SK-N-SH (cell line): ENCODE measurements at regions not wholly inside any gene's neighbourhood (a gene's known extent, or its start where the extent isn't known, plus 50 kb on each side); places are given as distances from the start of the nearest gene placed in this dataset.

Source experiments
- CTCF ChIA-PET: fragments of 300-600, 350-600 bp; formaldehyde crosslinking; extraction: SDS; loops from one replicate; lab custom pipeline; 2021; lab: Yijun Ruan, JAX
- POLR2A ChIA-PET: fragments of 350-600 bp; sonication (Branson Sonifier 250); formaldehyde crosslinking; extraction: SDS; loops from one replicate; lab custom pipeline; 2020; ENCODE audit warnings: antibody characterized with exemption, inconsistent platforms; lab: Yijun Ruan, JAX
- DNase-seq: peaks from one replicate; pipeline ENCODE4 v3.0.0; 2012
- H2AFZ ChIP-seq: fragments of 200-600 bp; sonication (generic); 2 replicates; pipeline ENCODE4 v1.8.1; 2016; ENCODE audit warnings: antibody characterized with exemption, mild to moderate bottlenecking, low read depth
- H3F3A ChIP-seq: fragments of 200-600 bp; sonication (generic); replicated peaks from 2 replicates; pipeline ENCODE3; 2016; ENCODE audit warnings: antibody characterized with exemption, mild to moderate bottlenecking; ENCODE audit not compliant: insufficient read depth
- H3K27ac ChIP-seq, 2 experiments: fragments of 200-500 bp in 1 of 2; fragments of 200-600 bp in 1 of 2; sonication (Bioruptor generic) in 1 of 2; sonication (generic), shearing (Covaris generic) in 1 of 2; 2 replicates each; pipeline versions ENCODE4 v1.5.1 to v1.6.1; 2014 to 2016; ENCODE audit warnings: low read depth in 2 of 2, inconsistent platforms in 1 of 2, low read length in 1 of 2, mild to moderate bottlenecking in 1 of 2, mixed read lengths in 1 of 2
- H3K27me3 ChIP-seq: fragments of 200-600 bp; sonication (generic), shearing (Covaris generic); 2 replicates; pipeline ENCODE4 v1.6.1; 2016; ENCODE audit warnings: mixed run types; ENCODE audit not compliant: insufficient read depth
- H3K36me3 ChIP-seq, 2 experiments: fragments of 200-500 bp in 1 of 2; fragments of 200-600 bp in 1 of 2; sonication (Bioruptor generic) in 1 of 2; sonication (generic) in 1 of 2; replicated peaks in 1 of 2; 2 replicates each; pipeline versions ENCODE3 to v1.5.1; 2014 to 2016; ENCODE audit warnings: low read length in 1 of 2, mild to moderate bottlenecking in 1 of 2; ENCODE audit not compliant: insufficient read depth in 2 of 2, control insufficient read depth in 1 of 2
- H3K4me1 ChIP-seq, 2 experiments: fragments of 200-500 bp in 1 of 2; fragments of 200-600 bp in 1 of 2; sonication (Bioruptor generic) in 1 of 2; sonication (generic), shearing (Covaris generic) in 1 of 2; 2 replicates each; pipeline versions ENCODE4 v1.5.1 to v1.6.1; 2014 to 2016; ENCODE audit warnings: low read depth in 1 of 2, low read length in 1 of 2, mixed run types in 1 of 2; ENCODE audit not compliant: insufficient read depth in 2 of 2, control insufficient read depth in 1 of 2
- H3K4me2 ChIP-seq: fragments of 200-600 bp; sonication (generic), shearing (Covaris generic); 2 replicates; pipeline ENCODE4 v1.6.1; 2017; ENCODE audit warnings: mixed run types
- H3K4me3 ChIP-seq, 2 experiments: fragments of 200-500 bp in 1 of 2; fragments of 200-600 bp in 1 of 2; sonication (Bioruptor generic) in 1 of 2; sonication (generic), shearing (Covaris generic) in 1 of 2; 2 replicates each; pipeline versions ENCODE4 v1.5.1 to v1.8.1; 2014 to 2016; ENCODE audit warnings: low read depth in 2 of 2, inconsistent platforms in 1 of 2, low read length in 1 of 2, mild to moderate bottlenecking in 1 of 2, mixed read lengths in 1 of 2, moderate library complexity in 1 of 2
- H3K79me2 ChIP-seq: fragments of 200-600 bp; sonication (generic); 2 replicates; pipeline ENCODE4 v1.8.1; 2017; ENCODE audit warnings: mild to moderate bottlenecking; ENCODE audit not compliant: insufficient read depth
- H3K9ac ChIP-seq: fragments of 200-600 bp; sonication (generic); 2 replicates; pipeline ENCODE4 v1.6.1; 2017; ENCODE audit warnings: mixed run types
- H3K9me2 ChIP-seq: fragments of 200-600 bp; sonication (generic); 2 replicates; pipeline ENCODE4 v1.6.1; 2017; ENCODE audit warnings: mixed run types
- H3K9me3 ChIP-seq: fragments of 200-600 bp; sonication (generic); 2 replicates; pipeline ENCODE4 v1.6.1; 2017; ENCODE audit warnings: mixed run types, mild to moderate bottlenecking, moderate library complexity
- H4K20me1 ChIP-seq: fragments of 200-600 bp; sonication (generic); 2 replicates; pipeline ENCODE4 v1.6.1; 2017; ENCODE audit warnings: mild to moderate bottlenecking, mixed run types; ENCODE audit not compliant: insufficient read depth
- EZH2phosphoT487 ChIP-seq: fragments of 200-600 bp; sonication (generic); IDR thresholded peaks from 2 replicates; pipeline ENCODE4 v1.6.1; 2017; ENCODE audit warnings: low read depth, mixed run types, mild to moderate bottlenecking, antibody characterized with exemption, moderate library complexity, borderline replicate concordance
- FOSL2 ChIP-seq: IDR thresholded peaks from 2 replicates; pipeline ENCODE4 v1.4.0; 2012; ENCODE audit warnings: low read depth, mild to moderate bottlenecking, moderate library complexity, borderline replicate concordance
- FOXJ3 ChIP-seq: sonication (generic); formaldehyde crosslinking; IDR thresholded peaks from 2 replicates; pipeline ENCODE4 v1.5.1; 2020; ENCODE audit warnings: mild to moderate bottlenecking, missing genetic modification reagents
- GABPA ChIP-seq: IDR thresholded peaks from 2 replicates; pipeline ENCODE4 v1.4.0; 2012; ENCODE audit warnings: low read depth, mild to moderate bottlenecking
- GATA2 ChIP-seq: sonication (generic); formaldehyde crosslinking; IDR thresholded peaks from 2 replicates; pipeline ENCODE4 v1.5.0; 2020; ENCODE audit warnings: mild to moderate bottlenecking, missing genetic modification reagents
- JUND ChIP-seq: IDR thresholded peaks from 2 replicates; pipeline ENCODE4 v1.4.0; 2012
- MEF2A ChIP-seq: IDR thresholded peaks from 2 replicates; pipeline ENCODE4 v1.4.0; 2012; ENCODE audit warnings: low read depth, borderline replicate concordance
- NFIC ChIP-seq: IDR thresholded peaks from 2 replicates; pipeline ENCODE4 v1.4.0; 2012; ENCODE audit warnings: borderline replicate concordance
- POLR2AphosphoS5 ChIP-seq: IDR thresholded peaks from 2 replicates; pipeline ENCODE4 v1.6.1; 2012; ENCODE audit warnings: low read depth, low read length
- RFX5 ChIP-seq: IDR thresholded peaks from 2 replicates; pipeline ENCODE4 v1.6.1; 2012; ENCODE audit warnings: mild to moderate bottlenecking, improper control_type of control experiment, low read length
- TAF1 ChIP-seq: IDR thresholded peaks from 2 replicates; pipeline ENCODE4 v1.6.1; 2012; ENCODE audit warnings: low read depth, mild to moderate bottlenecking, low read length, moderate library complexity, borderline replicate concordance
- YY1 ChIP-seq: IDR thresholded peaks from 2 replicates; pipeline ENCODE4 v1.4.0; 2012; ENCODE audit warnings: low read depth, mild to moderate bottlenecking
- WGBS: methylation state at CpG from one replicate; pipeline ENCODE4 v1.1.6; 2017; ENCODE audit warnings: low lambda C conversion rate; 5-methylcytosine and 5-hydroxymethylcytosine counted together
- TF ChIP-seq, protein P1 (sequence below): IDR thresholded peaks from 2 replicates; pipeline ENCODE4 v1.4.0; 2012; ENCODE audit warnings: low read depth, borderline replicate concordance
- TF ChIP-seq, protein P2 (sequence below): IDR thresholded peaks from 2 replicates; pipeline ENCODE4; 2012
- TF ChIP-seq, protein P3 (sequence below): fragments of 200-600 bp; sonication (generic); IDR thresholded peaks from 2 replicates; pipeline ENCODE4 v1.6.1; 2017; ENCODE audit warnings: antibody characterized with exemption, mild to moderate bottlenecking, moderate library complexity
- TF ChIP-seq, protein P4 (sequence below): IDR thresholded peaks from 2 replicates; pipeline ENCODE4 v1.4.0; 2012; ENCODE audit warnings: low read depth

DNA sequence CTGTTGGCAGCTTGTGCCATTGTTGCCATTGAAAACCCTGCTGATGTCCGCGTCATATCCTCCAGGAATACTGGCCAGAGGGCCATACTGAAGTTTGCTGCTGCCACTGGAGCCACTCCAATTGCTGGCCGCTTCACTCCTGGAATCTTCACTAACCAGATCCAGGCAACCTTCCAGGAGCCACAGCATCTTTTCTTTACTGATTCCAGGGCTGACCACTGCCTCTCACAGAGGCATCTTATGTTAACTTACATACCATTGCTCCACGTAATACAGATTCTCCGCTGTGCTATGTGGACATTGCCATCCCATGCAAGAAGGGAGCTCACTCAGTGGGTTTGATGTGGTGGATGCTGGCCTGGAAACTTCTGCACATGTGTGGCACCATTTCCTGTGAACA, 221.8 kb upstream of the FAM83B start (continued):
- TF ChIP-seq, protein P1, sequence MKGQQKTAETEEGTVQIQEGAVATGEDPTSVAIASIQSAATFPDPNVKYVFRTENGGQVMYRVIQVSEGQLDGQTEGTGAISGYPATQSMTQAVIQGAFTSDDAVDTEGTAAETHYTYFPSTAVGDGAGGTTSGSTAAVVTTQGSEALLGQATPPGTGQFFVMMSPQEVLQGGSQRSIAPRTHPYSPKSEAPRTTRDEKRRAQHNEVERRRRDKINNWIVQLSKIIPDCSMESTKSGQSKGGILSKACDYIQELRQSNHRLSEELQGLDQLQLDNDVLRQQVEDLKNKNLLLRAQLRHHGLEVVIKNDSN = no peak
- no peak for TF ChIP-seq FOXJ3
- no peak for TF ChIP-seq MEF2A
- no peak for TF ChIP-seq YY1
- no peak for TF ChIP-seq GATA2 (CRISPR knock-in tag)
- no peak for TF ChIP-seq RFX5
- no peak for TF ChIP-seq POLR2AphosphoS5
- TF ChIP-seq, protein P2, sequence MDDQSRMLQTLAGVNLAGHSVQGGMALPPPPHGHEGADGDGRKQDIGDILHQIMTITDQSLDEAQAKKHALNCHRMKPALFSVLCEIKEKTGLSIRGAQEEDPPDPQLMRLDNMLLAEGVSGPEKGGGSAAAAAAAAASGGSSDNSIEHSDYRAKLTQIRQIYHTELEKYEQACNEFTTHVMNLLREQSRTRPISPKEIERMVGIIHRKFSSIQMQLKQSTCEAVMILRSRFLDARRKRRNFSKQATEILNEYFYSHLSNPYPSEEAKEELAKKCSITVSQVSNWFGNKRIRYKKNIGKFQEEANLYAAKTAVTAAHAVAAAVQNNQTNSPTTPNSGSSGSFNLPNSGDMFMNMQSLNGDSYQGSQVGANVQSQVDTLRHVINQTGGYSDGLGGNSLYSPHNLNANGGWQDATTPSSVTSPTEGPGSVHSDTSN = 0 out of 2 replicates have a peak, but pooled peaks have one; percentile 24
- no peak for TF ChIP-seq FOSL2
- TF ChIP-seq, protein P3, sequence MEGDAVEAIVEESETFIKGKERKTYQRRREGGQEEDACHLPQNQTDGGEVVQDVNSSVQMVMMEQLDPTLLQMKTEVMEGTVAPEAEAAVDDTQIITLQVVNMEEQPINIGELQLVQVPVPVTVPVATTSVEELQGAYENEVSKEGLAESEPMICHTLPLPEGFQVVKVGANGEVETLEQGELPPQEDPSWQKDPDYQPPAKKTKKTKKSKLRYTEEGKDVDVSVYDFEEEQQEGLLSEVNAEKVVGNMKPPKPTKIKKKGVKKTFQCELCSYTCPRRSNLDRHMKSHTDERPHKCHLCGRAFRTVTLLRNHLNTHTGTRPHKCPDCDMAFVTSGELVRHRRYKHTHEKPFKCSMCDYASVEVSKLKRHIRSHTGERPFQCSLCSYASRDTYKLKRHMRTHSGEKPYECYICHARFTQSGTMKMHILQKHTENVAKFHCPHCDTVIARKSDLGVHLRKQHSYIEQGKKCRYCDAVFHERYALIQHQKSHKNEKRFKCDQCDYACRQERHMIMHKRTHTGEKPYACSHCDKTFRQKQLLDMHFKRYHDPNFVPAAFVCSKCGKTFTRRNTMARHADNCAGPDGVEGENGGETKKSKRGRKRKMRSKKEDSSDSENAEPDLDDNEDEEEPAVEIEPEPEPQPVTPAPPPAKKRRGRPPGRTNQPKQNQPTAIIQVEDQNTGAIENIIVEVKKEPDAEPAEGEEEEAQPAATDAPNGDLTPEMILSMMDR = no peak
- TF ChIP-seq NFIC = peak; percentile 54; the same call in 1 of the 2 replicates
- no peak for TF ChIP-seq TAF1
- TF ChIP-seq, protein P4, sequence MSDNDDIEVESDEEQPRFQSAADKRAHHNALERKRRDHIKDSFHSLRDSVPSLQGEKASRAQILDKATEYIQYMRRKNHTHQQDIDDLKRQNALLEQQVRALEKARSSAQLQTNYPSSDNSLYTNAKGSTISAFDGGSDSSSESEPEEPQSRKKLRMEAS = no peak

DNA sequence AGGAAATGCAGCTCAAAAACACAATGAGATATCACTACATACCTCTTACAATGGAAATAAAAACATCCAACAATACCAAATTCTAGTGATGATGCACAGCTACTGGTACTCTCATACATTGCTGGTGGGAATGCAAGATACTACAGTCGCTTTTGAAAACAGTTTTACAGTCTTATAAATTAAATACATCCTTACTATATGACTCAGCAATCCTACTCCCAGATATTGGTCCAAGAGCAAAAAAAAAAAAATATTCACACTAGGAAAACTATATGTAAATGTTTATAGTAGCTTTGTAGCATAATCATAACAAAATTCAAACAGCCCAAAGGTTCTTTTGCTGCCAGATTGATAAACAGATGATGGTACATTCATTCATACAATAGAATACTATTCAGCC, 217.4 kb upstream of the FAM83B start:
- TF ChIP-seq EZH2phosphoT487 = no peak
- TF ChIP-seq JUND = no peak
- TF ChIP-seq GABPA = no peak
- Histone ChIP-seq H3K9me3 (no peaks in the 10 kb centered on the region), H3K27ac (no peak overlapping the region), H3K36me3 (no peaks in the 10 kb centered on the region), H2AFZ (no peak overlapping the region), H3F3A (no peaks in the 10 kb centered on the region), H3K4me3 (no peak overlapping the region), H3K4me2 (no peak overlapping the region), H4K20me1 (no peaks in the 10 kb centered on the region), H3K9me2 (no peaks in the 10 kb centered on the region), H3K79me2 (no peaks in the 10 kb centered on the region), H3K27me3 (0 out of 2 replicates have a peak, but pooled peaks cover 8% of the 10 kb centered on the region), H3K9ac (no peak overlapping the region), H3K4me1 (no peaks in the 10 kb centered on the region)
- POLR2A ChIA-PET = no interaction called here
- no peak for DNase-seq
- CTCF ChIA-PET = no interaction called here
- WGBS = 3% methylated on average over 1 of the region's 1 CpG
